Caco-2 (cell line): ENCODE measurements at regions not wholly inside any gene's neighbourhood (a gene's known extent, or its start where the extent isn't known, plus 50 kb on each side); places are given as distances from the start of the nearest gene placed in this dataset.

Experiments used
- BruUV-seq: library from RNA; stranded (reverse); fragments of 400-500 nt; replicated peaks from 2 replicates; lab custom pipeline; 2021; lab: Mats Ljungman, UMichigan
- CTCF ChIA-PET: fragments of 300-600 bp; sonication (Branson Sonifier 250); formaldehyde crosslinking; loops from one replicate; lab custom pipeline; 2022; ENCODE audit warnings: antibody characterized with exemption; lab: Charles Lee
- POLR2A ChIA-PET: fragments of 300-600 bp; sonication (Branson Sonifier 250); formaldehyde crosslinking; loops from one replicate; lab custom pipeline; 2022; ENCODE audit warnings: antibody characterized with exemption; lab: Charles Lee
- DNase-seq, 2 experiments: peaks; one replicate each; pipeline versions ENCODE4 v3.0.0 to v3.0.0-alpha.2; 2020 to 2022
- H3K27me3 ChIP-seq: replicated peaks from 2 replicates; pipeline ENCODE4 v1.6.0; 2011; ENCODE audit warnings: low read length; ENCODE audit not compliant: control insufficient read depth, insufficient read depth
- H3K36me3 ChIP-seq: 2 replicates; pipeline ENCODE4 v1.5.1; 2011; ENCODE audit warnings: low read length; ENCODE audit not compliant: control insufficient read depth, insufficient read depth
- H3K4me1 ChIP-seq: fragments of 250-450 bp; sonication (Bioruptor Pico); 2 replicates; pipeline ENCODE4 v1.5.1; 2020; ENCODE audit warnings: mild to moderate bottlenecking
- H3K4me3 ChIP-seq: 2 replicates; pipeline ENCODE4 v1.5.1; 2011; ENCODE audit warnings: low read depth, mild to moderate bottlenecking, control low read depth, low read length
- H3K9me3 ChIP-seq: fragments of 250-450 bp; sonication (Bioruptor Pico); 2 replicates; pipeline ENCODE4 v1.5.1; 2020; ENCODE audit warnings: mild to moderate bottlenecking, moderate library complexity
- H3K27ac Mint-ChIP-seq: one replicate; pipeline ENCODE4 v1.8.0; 2022; ENCODE audit warnings: mixed read lengths; ENCODE audit not compliant: unreplicated experiment
- H3K27me3 Mint-ChIP-seq: one replicate; pipeline ENCODE4 v1.8.0; 2022; ENCODE audit warnings: mixed read lengths; ENCODE audit not compliant: insufficient read depth, unreplicated experiment
- H3K36me3 Mint-ChIP-seq: one replicate; pipeline ENCODE4 v1.8.0; 2022; ENCODE audit warnings: mild to moderate bottlenecking, mixed read lengths; ENCODE audit not compliant: insufficient read depth, unreplicated experiment
- H3K4me1 Mint-ChIP-seq: one replicate; pipeline ENCODE4 v1.8.0; 2022; ENCODE audit warnings: low read depth, mixed read lengths; ENCODE audit not compliant: unreplicated experiment
- H3K4me3 Mint-ChIP-seq: one replicate; pipeline ENCODE4 v1.8.0; 2022; ENCODE audit warnings: mild to moderate bottlenecking, moderate library complexity, mixed read lengths; ENCODE audit not compliant: unreplicated experiment
- H3K9me3 Mint-ChIP-seq: one replicate; pipeline ENCODE4 v1.8.0; 2022; ENCODE audit warnings: mixed read lengths; ENCODE audit not compliant: unreplicated experiment
- CTCF ChIP-seq, 2 experiments: fragments of 200-600 bp in 1 of 2; IDR thresholded peaks; 1 replicate in 1 of 2; 2 replicates in 1 of 2; pipeline versions ENCODE4 v1.5.1 to v1.8.0; 2011 to 2022; ENCODE audit warnings: antibody characterized with exemption in 1 of 2, control low read depth in 1 of 2, inconsistent platforms in 1 of 2, low read depth in 1 of 2, low read length in 1 of 2, mild to moderate bottlenecking in 1 of 2, moderate library complexity in 1 of 2; ENCODE audit not compliant: insufficient read depth in 1 of 2, severe bottlenecking in 1 of 2, unreplicated experiment in 1 of 2
- intact Hi-C: fragments of 100-400 bp; cut with micrococcal nuclease; formaldehyde crosslinking; loops from one replicate; pipeline ENCODE4 v1.10.0; 2022; ENCODE audit not compliant: unreplicated experiment

GRCh38 chr2:138238908-138239307 lies 262.7 kb upstream of the SPOPL start:
- TF ChIP-seq CTCF (IDR thresholded peaks at IDR 0.05; ENCODE audit: insufficient read depth in 1 of 2, low read depth in 1 of 2, low read length in 1 of 2, severe bottlenecking in 1 of 2, unreplicated experiment in 1 of 2): no peak
- CTCF ChIA-PET: interaction anchor here (0.6 kb wide), 1 partner anchor 66 kb away, joined by 3 read pairs; no protein-coding TSS in a partner anchor
- Mint-ChIP-seq H3K27ac (no peak overlapping the region), H3K4me1 (peaks cover 7% of the 10 kb centered on the region), H3K27me3 (no peaks in the 10 kb centered on the region), H3K36me3 (no peaks in the 10 kb centered on the region), H3K4me3 (no peak overlapping the region), H3K9me3 (no peaks in the 10 kb centered on the region)
- H3K4me3 ChIP-seq: no peak overlapping the region
- H3K36me3 ChIP-seq: no peaks in the 10 kb centered on the region
- H3K27me3 ChIP-seq: no peaks in the 10 kb centered on the region
- no peaks in the 10 kb centered on the region for H3K9me3 ChIP-seq
- no TSS peak for BruUV-seq
- POLR2A ChIA-PET: no interaction called here
- DNase-seq: no peak
- H3K4me1 ChIP-seq: 0 out of 2 replicates have a peak, but pooled peaks cover 13% of the 10 kb centered on the region
- intact Hi-C loops: no loop called here

- BruUV-seq: no TSS peak
- H3K9me3 ChIP-seq: no peaks in the 10 kb centered on the region
- Mint-ChIP-seq H3K27me3 (no peaks in the 10 kb centered on the region), H3K9me3 (no peaks in the 10 kb centered on the region), H3K36me3 (no peaks in the 10 kb centered on the region), H3K27ac (no peak overlapping the region), H3K4me1 (peaks cover 4% of the 10 kb centered on the region), H3K4me3 (no peak overlapping the region)
- peaks cover 14% of the 10 kb centered on the region; the same call in 1 of the 2 replicates for H3K4me1 ChIP-seq
- intact Hi-C loops: no loop called here
- ChIA-PET CTCF (no interaction called here), POLR2A (no interaction called here)
- no peaks in the 10 kb centered on the region for H3K36me3 ChIP-seq
- H3K4me3 ChIP-seq: no peak overlapping the region
- TF ChIP-seq CTCF (IDR thresholded peaks at IDR 0.05; ENCODE audit: insufficient read depth in 1 of 2, low read depth in 1 of 2, low read length in 1 of 2, severe bottlenecking in 1 of 2, unreplicated experiment in 1 of 2): no peak
- DNase-seq: no peak
- no peaks in the 10 kb centered on the region for H3K27me3 ChIP-seq
These were observed 261.6 kb upstream of the SPOPL start for GRCh38 chr2:138239902-138240491.

- Histone ChIP-seq H3K9me3 (no peaks in the 10 kb centered on the region), H3K27me3 (no peaks in the 10 kb centered on the region), H3K4me1 (peaks cover 10% of the 10 kb centered on the region; the same call in 1 of the 2 replicates), H3K36me3 (no peaks in the 10 kb centered on the region), H3K4me3 (no peak overlapping the region)
- H3K36me3 Mint-ChIP-seq: no peaks in the 10 kb centered on the region
- CTCF ChIA-PET: no interaction called here
- no TSS peak for BruUV-seq
- TF ChIP-seq CTCF (IDR thresholded peaks at IDR 0.05; ENCODE audit: insufficient read depth in 1 of 2, low read depth in 1 of 2, low read length in 1 of 2, severe bottlenecking in 1 of 2, unreplicated experiment in 1 of 2): no peak
- no peak overlapping the region for H3K27ac Mint-ChIP-seq
- POLR2A ChIA-PET: no interaction called here
- intact Hi-C loops: no loop called here
- H3K9me3 Mint-ChIP-seq: no peaks in the 10 kb centered on the region
- no peak overlapping the region for H3K4me3 Mint-ChIP-seq
- H3K27me3 Mint-ChIP-seq: no peaks in the 10 kb centered on the region
- no peaks in the 10 kb centered on the region for H3K4me1 Mint-ChIP-seq
- DNase-seq: no peak
These were observed 258.2 kb upstream of the SPOPL start for GRCh38 chr2:138243372-138243771.
